H1 (cell line): ENCODE measurements at regions not wholly inside any gene's neighbourhood (a gene's known extent, or its start where the extent isn't known, plus 50 kb on each side); places are given as distances from the start of the nearest gene placed in this dataset.

ENCODE experiments used
- CTCF ChIA-PET: fragments of 300-600 bp; sonication (Branson Sonifier 250); formaldehyde crosslinking; loops from one replicate; lab custom pipeline; 2021; ENCODE audit not compliant: partially characterized antibody; lab: Charles Lee
- POLR2A ChIA-PET: fragments of 300-600 bp; sonication (Branson Sonifier 250); formaldehyde crosslinking; loops from one replicate; lab custom pipeline; 2021; ENCODE audit warnings: inconsistent platforms; ENCODE audit not compliant: partially characterized antibody; lab: Charles Lee
- DNase-seq, 2 experiments: peaks; one replicate each; pipeline versions ENCODE4 v3.0.0 to v3.0.0-alpha.2; 2010 to 2022; ENCODE audit warnings: low spot score in 2 of 2, low read depth in 1 of 2, mixed read lengths in 1 of 2
- FAIRE-seq: peaks from 2 replicates; lab custom pipeline; 2011; peaks lifted over from hg19 to GRCh38; lab: Jason Lieb, UNC
- H2AFZ ChIP-seq: 2 replicates; pipeline ENCODE4 v1.8.1; 2012; ENCODE audit warnings: low read length, inconsistent platforms
- H2AK5ac ChIP-seq: 2 replicates; pipeline ENCODE4 v1.6.1; 2013; ENCODE audit warnings: low read depth, low read length
- H2BK120ac ChIP-seq: replicated peaks from 2 replicates; pipeline ENCODE3; 2013; ENCODE audit warnings: low read depth, low read length, inconsistent platforms
- H2BK12ac ChIP-seq: 2 replicates; pipeline ENCODE4 v1.6.1; 2013; ENCODE audit warnings: low read depth, low read length
- H2BK15ac ChIP-seq: 2 replicates; pipeline ENCODE4 v1.6.1; 2013; ENCODE audit warnings: low read length
- H2BK20ac ChIP-seq: 2 replicates; pipeline ENCODE4 v1.6.1; 2013; ENCODE audit warnings: low read length
- H2BK5ac ChIP-seq: 2 replicates; pipeline ENCODE4 v1.6.1; 2013; ENCODE audit warnings: low read depth, low read length
- H3K14ac ChIP-seq: 2 replicates; pipeline ENCODE4 v1.6.1; 2013; ENCODE audit warnings: inconsistent platforms; ENCODE audit not compliant: insufficient read length
- H3K18ac ChIP-seq: 2 replicates; pipeline ENCODE4 v1.6.1; 2013; ENCODE audit warnings: low read length; ENCODE audit errors: extremely low read depth
- H3K23ac ChIP-seq: 2 replicates; pipeline ENCODE4 v1.6.1; 2013; ENCODE audit warnings: inconsistent platforms; ENCODE audit not compliant: insufficient read length
- H3K23me2 ChIP-seq: 2 replicates; pipeline ENCODE4 v1.6.1; 2013; ENCODE audit warnings: low read depth, low read length
- H3K27ac ChIP-seq: 2 replicates; pipeline ENCODE4 v1.6.1; 2011; ENCODE audit warnings: low read depth, low read length, inconsistent platforms
- H3K27me3 ChIP-seq, 4 experiments: replicated peaks in 1 of 4; 1 replicate in 1 of 4; 2 replicates in 3 of 4; pipeline versions ENCODE4 v1.6.1 to v1.8.1; 2011 to 2013; ENCODE audit warnings: low read length in 3 of 4, mild to moderate bottlenecking in 3 of 4, inconsistent platforms in 2 of 4, mixed read lengths in 2 of 4, moderate library complexity in 1 of 4; ENCODE audit not compliant: control insufficient read depth in 3 of 4, insufficient read depth in 3 of 4; ENCODE audit errors: extremely low read depth in 1 of 4
- H3K36me3 ChIP-seq, 4 experiments: 2 replicates each; pipeline versions ENCODE4 v1.6.1 to v1.8.1; 2011 to 2013; ENCODE audit warnings: mild to moderate bottlenecking in 4 of 4, low read length in 3 of 4, moderate library complexity in 2 of 4, control low read depth in 1 of 4, inconsistent platforms in 1 of 4; ENCODE audit not compliant: insufficient read depth in 4 of 4, control insufficient read depth in 2 of 4
- H3K4ac ChIP-seq: replicated peaks from 2 replicates; pipeline ENCODE3; 2013; ENCODE audit warnings: low read length, low read depth, mixed read lengths, inconsistent platforms; ENCODE audit not compliant: insufficient read length
- H3K4me1 ChIP-seq, 4 experiments: replicated peaks in 1 of 4; 1 replicate in 1 of 4; 2 replicates in 3 of 4; pipeline versions ENCODE4 v1.6.1 to v1.8.1; 2011 to 2013; ENCODE audit warnings: low read length in 3 of 4, inconsistent platforms in 2 of 4, mixed read lengths in 1 of 4; ENCODE audit not compliant: insufficient read depth in 4 of 4, control insufficient read depth in 3 of 4
- H3K4me2 ChIP-seq, 2 experiments: 2 replicates each; pipeline versions ENCODE4 v1.6.1 to v1.8.1; 2011 to 2013; ENCODE audit warnings: low read depth in 2 of 2, low read length in 2 of 2, control low read depth in 1 of 2, inconsistent platforms in 1 of 2, mild to moderate bottlenecking in 1 of 2; ENCODE audit not compliant: insufficient read depth in 1 of 2
- H3K4me3 ChIP-seq, 4 experiments: fragments of 200-600, 300-600 bp in 1 of 4; sonication (generic), shearing (Covaris generic), sonication (Bioruptor Twin) in 1 of 4; 2 replicates each; pipeline versions ENCODE4 v1.5.1 to v1.8.1; 2011 to 2016; ENCODE audit warnings: low read length in 4 of 4, low read depth in 3 of 4, control low read depth in 2 of 4, inconsistent platforms in 2 of 4, mild to moderate bottlenecking in 2 of 4, mixed read lengths in 1 of 4, moderate library complexity in 1 of 4; ENCODE audit not compliant: insufficient read depth in 2 of 4; ENCODE audit errors: extremely low read depth in 1 of 4
- H3K56ac ChIP-seq: replicated peaks from 2 replicates; pipeline ENCODE3; 2013; ENCODE audit warnings: low read depth, mild to moderate bottlenecking, mixed read lengths, low read length, inconsistent platforms; ENCODE audit not compliant: insufficient read length
- H3K79me1 ChIP-seq: 2 replicates; pipeline ENCODE4 v1.6.1; 2013; ENCODE audit warnings: low read depth, low read length, control low read depth
- H3K79me2 ChIP-seq, 2 experiments: 2 replicates each; pipeline versions ENCODE4 v1.6.1 to v1.8.1; 2012 to 2013; ENCODE audit warnings: low read length in 2 of 2, mild to moderate bottlenecking in 2 of 2, inconsistent platforms in 1 of 2; ENCODE audit not compliant: insufficient read depth in 2 of 2, control insufficient read depth in 1 of 2
- H3K9ac ChIP-seq, 4 experiments: replicated peaks in 1 of 4; 1 replicate in 1 of 4; 2 replicates in 3 of 4; pipeline versions ENCODE4 v1.6.1 to v1.8.1; 2011 to 2013; ENCODE audit warnings: low read depth in 3 of 4, low read length in 3 of 4, control low read depth in 2 of 4, mild to moderate bottlenecking in 2 of 4, moderate library complexity in 2 of 4, inconsistent platforms in 1 of 4; ENCODE audit errors: extremely low read depth in 1 of 4
- H3K9me3 ChIP-seq, 2 experiments: 2 replicates each; pipeline versions ENCODE4 v1.6.1 to v1.8.1; 2012 to 2013; ENCODE audit warnings: mild to moderate bottlenecking in 2 of 2, moderate library complexity in 2 of 2, control low read depth in 1 of 2, inconsistent platforms in 1 of 2, low read depth in 1 of 2, low read length in 1 of 2, mixed read lengths in 1 of 2; ENCODE audit not compliant: insufficient read depth in 2 of 2
- H4K20me1 ChIP-seq, 2 experiments: replicated peaks in 1 of 2; 2 replicates each; pipeline versions ENCODE3 to v1.8.1; 2011 to 2013; ENCODE audit warnings: inconsistent platforms in 2 of 2, low read length in 2 of 2, mild to moderate bottlenecking in 1 of 2; ENCODE audit not compliant: insufficient read depth in 2 of 2, control insufficient read depth in 1 of 2
- H4K5ac ChIP-seq: 2 replicates; pipeline ENCODE4 v1.6.1; 2013; ENCODE audit warnings: low read length, low read depth, mixed read lengths, inconsistent platforms; ENCODE audit not compliant: insufficient read length
- H4K8ac ChIP-seq: 2 replicates; pipeline ENCODE4 v1.8.0; 2013; ENCODE audit warnings: mild to moderate bottlenecking, moderate library complexity, low read length, inconsistent platforms; ENCODE audit not compliant: insufficient read depth; ENCODE audit errors: extremely low read depth
- H4K91ac ChIP-seq: replicated peaks from 2 replicates; pipeline ENCODE3; 2013; ENCODE audit warnings: low read length, mixed read lengths, inconsistent platforms; ENCODE audit not compliant: insufficient read length
- BCL11A ChIP-seq, 2 experiments: IDR thresholded peaks; one replicate each; pipeline ENCODE4 v1.6.1; 2011; ENCODE audit warnings: low read depth in 2 of 2, low read length in 2 of 2, mild to moderate bottlenecking in 2 of 2
- CHD2 ChIP-seq: IDR thresholded peaks from 2 replicates; pipeline ENCODE4 v1.6.1; 2012; ENCODE audit warnings: low read length, improper control_type of control experiment
- EGR1 ChIP-seq: IDR thresholded peaks from 2 replicates; pipeline ENCODE4 v1.6.1; 2011; ENCODE audit warnings: low read depth, low read length, borderline replicate concordance
- KDM5A ChIP-seq: fragments of 200-600 bp; IDR thresholded peaks from 2 replicates; pipeline ENCODE4 v1.7.1; 2012; ENCODE audit warnings: mild to moderate bottlenecking, low read length, inconsistent platforms, mixed read lengths
- TCF12 ChIP-seq: IDR thresholded peaks from 2 replicates; pipeline ENCODE4 v1.6.1; 2011; ENCODE audit warnings: low read depth, mild to moderate bottlenecking, low read length
- WGBS, 2 experiments: shearing (Covaris generic) in 1 of 2; methylation state at CpG; one replicate each; pipeline versions ENCODE4 v1.1.6 to v1.1.7; 2013 to 2015; ENCODE audit warnings: low lambda C conversion rate in 2 of 2, mixed read lengths in 2 of 2, inconsistent platforms in 1 of 2, low coverage in 1 of 2, missing lambda C conversion rate in 1 of 2; ENCODE audit not compliant: insufficient replicate concordance in 2 of 2, insufficient coverage in 1 of 2, insufficient read length in 1 of 2; ENCODE audit errors: extremely low coverage in 1 of 2, missing lambda C conversion rate in 1 of 2; 5-methylcytosine and 5-hydroxymethylcytosine counted together

GRCh38 chr9:18233776-18234445, 240.0 kb upstream of the ADAMTSL1 start:
- FAIRE-seq (no peak), DNase-seq (no peak)
- Histone ChIP-seq H4K5ac (no peak overlapping the region), H4K20me1 (no peaks in the 10 kb centered on the region), H3K9me3 (no peaks in the 10 kb centered on the region), H3K23me2 (no peaks in the 10 kb centered on the region), H2BK20ac (no peak overlapping the region), H3K36me3 (no peaks in the 10 kb centered on the region), H3K9ac (no peak overlapping the region), H3K4ac (no peak overlapping the region), H4K8ac (peak overlapping the region; percentile 40; the same call in 1 of the 2 replicates), H2AFZ (no peak overlapping the region; the same call in 1 of the 2 replicates), H3K4me2 (no peak overlapping the region), H2AK5ac (no peak overlapping the region), H2BK5ac (no peak overlapping the region), H3K14ac (no peak overlapping the region), H2BK12ac (no peak overlapping the region), H3K27me3 (no peaks in the 10 kb centered on the region), H2BK120ac (no peak overlapping the region), H2BK15ac (no peak overlapping the region), H3K4me3 (no peak overlapping the region), H3K79me1 (no peaks in the 10 kb centered on the region), H4K91ac (no peak overlapping the region), H3K56ac (no peak overlapping the region), H3K79me2 (no peaks in the 10 kb centered on the region), H3K4me1 (no peaks in the 10 kb centered on the region), H3K27ac (no peak overlapping the region), H3K23ac (no peak overlapping the region), H3K18ac (no peak overlapping the region)
- POLR2A ChIA-PET, result no interaction called here
- CTCF ChIA-PET, result interaction anchor here (0.8 kb wide), 1 partner anchor 779 kb away, joined by 3 read pairs; no protein-coding TSS in a partner anchor
- WGBS, 2 experiments, result 87% methylated on average over 6 of the region's 6 CpGs; no CpG with 5 or more reads in 1 of the 2 experiments
- TF ChIP-seq BCL11A (IDR thresholded peaks at IDR 0.05; ENCODE audit: low read depth in 2 of 2, low read length in 2 of 2) (no peak), TCF12 (no peak), CHD2 (no peak), EGR1 (no peak), KDM5A (no peak)
